ENCODE measurements at regions not wholly inside any gene's neighbourhood (a gene's known extent, or its start where the extent isn't known, plus 50 kb on each side); places are given as distances from the start of the nearest gene placed in this dataset.

DNA sequence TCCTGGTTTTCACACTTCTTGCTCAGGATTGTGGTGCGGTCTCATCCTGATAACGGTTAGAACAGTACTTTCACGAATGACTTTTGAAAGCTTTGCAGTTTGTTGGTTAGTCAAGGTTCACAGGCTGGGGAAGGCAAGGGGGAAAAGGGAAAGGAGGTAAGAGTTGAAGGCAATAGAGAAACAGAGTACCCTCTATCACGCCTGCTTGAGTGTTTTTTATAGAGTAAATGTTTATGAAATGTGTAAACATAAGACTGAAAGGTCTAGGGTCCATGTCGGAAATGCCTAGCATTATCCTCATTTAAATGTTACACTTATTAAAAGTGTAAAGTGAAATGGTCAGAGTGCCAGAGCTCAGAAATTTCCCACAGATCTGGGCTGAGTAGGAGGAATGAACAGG, 167.4 kb downstream of the URB2 start:
- TF ChIP-seq, protein P1, sequence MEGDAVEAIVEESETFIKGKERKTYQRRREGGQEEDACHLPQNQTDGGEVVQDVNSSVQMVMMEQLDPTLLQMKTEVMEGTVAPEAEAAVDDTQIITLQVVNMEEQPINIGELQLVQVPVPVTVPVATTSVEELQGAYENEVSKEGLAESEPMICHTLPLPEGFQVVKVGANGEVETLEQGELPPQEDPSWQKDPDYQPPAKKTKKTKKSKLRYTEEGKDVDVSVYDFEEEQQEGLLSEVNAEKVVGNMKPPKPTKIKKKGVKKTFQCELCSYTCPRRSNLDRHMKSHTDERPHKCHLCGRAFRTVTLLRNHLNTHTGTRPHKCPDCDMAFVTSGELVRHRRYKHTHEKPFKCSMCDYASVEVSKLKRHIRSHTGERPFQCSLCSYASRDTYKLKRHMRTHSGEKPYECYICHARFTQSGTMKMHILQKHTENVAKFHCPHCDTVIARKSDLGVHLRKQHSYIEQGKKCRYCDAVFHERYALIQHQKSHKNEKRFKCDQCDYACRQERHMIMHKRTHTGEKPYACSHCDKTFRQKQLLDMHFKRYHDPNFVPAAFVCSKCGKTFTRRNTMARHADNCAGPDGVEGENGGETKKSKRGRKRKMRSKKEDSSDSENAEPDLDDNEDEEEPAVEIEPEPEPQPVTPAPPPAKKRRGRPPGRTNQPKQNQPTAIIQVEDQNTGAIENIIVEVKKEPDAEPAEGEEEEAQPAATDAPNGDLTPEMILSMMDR (IDR thresholded peaks at IDR 0.05): no peak
- no peak for TF ChIP-seq POLR2A (IDR thresholded peaks at IDR 0.05)
